Panc1 (cell line): ENCODE measurements at regions not wholly inside any gene's neighbourhood (a gene's known extent, or its start where the extent isn't known, plus 50 kb on each side); places are given as distances from the start of the nearest gene placed in this dataset.

Experiments
- ATAC-seq: fragments of 200-7000 bp; cut with Tn5 transposase; 2 replicates; pipeline ENCODE4 v1.9.1; 2020; ENCODE audit warnings: mild to moderate bottlenecking, moderate library complexity
- BruUV-seq: library from RNA; stranded (reverse); fragments of 400-500 nt; replicated peaks from 2 replicates; lab custom pipeline; 2021; lab: Mats Ljungman, UMichigan
- CTCF ChIA-PET: fragments of 300-600 bp; sonication (Branson Sonifier 250); formaldehyde crosslinking; loops from one replicate; lab custom pipeline; 2022; ENCODE audit warnings: antibody characterized with exemption; lab: Charles Lee
- POLR2A ChIA-PET: fragments of 300-600 bp; sonication (Branson Sonifier 250); formaldehyde crosslinking; loops from one replicate; lab custom pipeline; 2022; ENCODE audit warnings: antibody characterized with exemption; lab: Charles Lee
- DNase-seq: peaks from one replicate; pipeline ENCODE4 v3.0.0-alpha.2; 2010; ENCODE audit warnings: low read depth, low spot score
- H3K27ac ChIP-seq: 2 replicates; pipeline ENCODE4 v1.5.1; 2011; ENCODE audit warnings: mild to moderate bottlenecking, low read length, inconsistent platforms
- H3K27me3 ChIP-seq: fragments of 200-500 bp; sonication (Bioruptor generic); 2 replicates; pipeline ENCODE4 v1.6.0; 2014; ENCODE audit warnings: low read length, inconsistent platforms; ENCODE audit not compliant: control insufficient read depth, insufficient read depth
- H3K36me3 ChIP-seq: fragments of 200-500 bp; sonication (Bioruptor generic); 2 replicates; pipeline ENCODE4 v1.5.1; 2014; ENCODE audit warnings: inconsistent platforms, mild to moderate bottlenecking, low read length, moderate library complexity; ENCODE audit not compliant: control insufficient read depth, insufficient read depth
- H3K4me1 ChIP-seq: 2 replicates; pipeline ENCODE4 v1.5.1; 2011; ENCODE audit warnings: inconsistent platforms, mild to moderate bottlenecking, low read length, moderate library complexity; ENCODE audit not compliant: control insufficient read depth, insufficient read depth
- H3K4me3 ChIP-seq, 2 experiments: 2 replicates each; pipeline ENCODE4 v1.5.1; 2011 to 2012; ENCODE audit warnings: low read depth in 2 of 2, low read length in 2 of 2, mild to moderate bottlenecking in 2 of 2, inconsistent platforms in 1 of 2, moderate library complexity in 1 of 2
- H3K9me3 ChIP-seq: fragments of 200-500 bp; sonication (Bioruptor generic); 2 replicates; pipeline ENCODE4 v1.5.1; 2014; ENCODE audit warnings: low read depth, mild to moderate bottlenecking, inconsistent platforms, low read length, moderate library complexity; ENCODE audit not compliant: control insufficient read depth, insufficient read depth
- CTCF ChIP-seq: fragments of 450-650 bp; IDR thresholded peaks from 2 replicates; pipeline ENCODE4 v1.5.1; 2017; ENCODE audit warnings: mild to moderate bottlenecking
- POLR2AphosphoS5 ChIP-seq: IDR thresholded peaks from 2 replicates; pipeline ENCODE4 v1.6.1; 2012; ENCODE audit warnings: mild to moderate bottlenecking, low read depth, low read length, moderate library complexity
- SIN3A ChIP-seq: IDR thresholded peaks from 2 replicates; pipeline ENCODE4 v1.6.1; 2012; ENCODE audit warnings: low read depth, mild to moderate bottlenecking, low read length, moderate library complexity, borderline replicate concordance; ENCODE audit not compliant: insufficient read depth
- TCF7L2 ChIP-seq: IDR thresholded peaks from 2 replicates; pipeline ENCODE4 v1.6.1; 2011; ENCODE audit warnings: mild to moderate bottlenecking, low read depth, low read length, inconsistent platforms
- in situ Hi-C: cut with HindIII; loops from 2 replicates; pipeline ENCODE4 v1.10.0; 2016; ENCODE audit warnings: low sequenced_read_pairs, low pct_unique_long_range_greater_than_20kb
- intact Hi-C: fragments of 100-400 bp; cut with micrococcal nuclease; formaldehyde crosslinking; loops from one replicate; pipeline ENCODE4 v1.10.0; 2022; ENCODE audit not compliant: unreplicated experiment
- TF ChIP-seq, protein P1 (sequence below), 2 experiments: IDR thresholded peaks; 2 replicates each; pipeline ENCODE4 v1.6.1; 2011 to 2012; ENCODE audit warnings: low read depth in 2 of 2, control low read depth in 1 of 2, low read length in 1 of 2, mild to moderate bottlenecking in 1 of 2, moderate library complexity in 1 of 2; ENCODE audit not compliant: insufficient read depth in 1 of 2

DNA sequence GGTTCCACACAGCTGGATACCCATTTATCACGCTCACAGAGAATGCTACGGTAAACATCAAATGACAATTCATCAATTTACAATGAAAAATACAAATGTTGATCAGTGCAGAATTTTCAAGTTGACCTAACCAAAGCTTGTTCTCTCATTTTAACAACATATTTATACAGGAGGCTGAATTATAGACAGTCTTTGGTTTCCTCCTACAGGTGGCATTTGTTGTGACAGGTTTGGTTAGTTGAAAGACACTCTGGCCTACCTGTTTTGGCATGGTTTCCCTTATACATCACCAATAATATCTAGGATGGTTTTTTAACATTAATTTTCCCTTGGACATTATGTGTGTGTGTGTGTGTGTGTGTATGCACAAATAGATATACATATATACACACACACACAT is 642.5 kb upstream of the MMS22L start:
- Histone ChIP-seq H3K4me3 (no peak overlapping the region), H3K9me3 (no peaks in the 10 kb centered on the region), H3K36me3 (no peaks in the 10 kb centered on the region), H3K27ac (no peak overlapping the region), H3K27me3 (no peaks in the 10 kb centered on the region), H3K4me1 (no peaks in the 10 kb centered on the region)
- DNase-seq (no peak), ATAC-seq (no peak)
- in situ Hi-C loops: no loop called here
- TF ChIP-seq CTCF (peak; percentile 11; the same call in 1 of the 2 replicates), SIN3A (no peak)
- POLR2A ChIA-PET: no interaction called here
- no TSS peak for BruUV-seq
- intact Hi-C loops: loop anchor here (10.0 kb wide), 1 partner anchor 431 kb away; no protein-coding TSS in a partner anchor
- CTCF ChIA-PET: no interaction called here

DNA sequence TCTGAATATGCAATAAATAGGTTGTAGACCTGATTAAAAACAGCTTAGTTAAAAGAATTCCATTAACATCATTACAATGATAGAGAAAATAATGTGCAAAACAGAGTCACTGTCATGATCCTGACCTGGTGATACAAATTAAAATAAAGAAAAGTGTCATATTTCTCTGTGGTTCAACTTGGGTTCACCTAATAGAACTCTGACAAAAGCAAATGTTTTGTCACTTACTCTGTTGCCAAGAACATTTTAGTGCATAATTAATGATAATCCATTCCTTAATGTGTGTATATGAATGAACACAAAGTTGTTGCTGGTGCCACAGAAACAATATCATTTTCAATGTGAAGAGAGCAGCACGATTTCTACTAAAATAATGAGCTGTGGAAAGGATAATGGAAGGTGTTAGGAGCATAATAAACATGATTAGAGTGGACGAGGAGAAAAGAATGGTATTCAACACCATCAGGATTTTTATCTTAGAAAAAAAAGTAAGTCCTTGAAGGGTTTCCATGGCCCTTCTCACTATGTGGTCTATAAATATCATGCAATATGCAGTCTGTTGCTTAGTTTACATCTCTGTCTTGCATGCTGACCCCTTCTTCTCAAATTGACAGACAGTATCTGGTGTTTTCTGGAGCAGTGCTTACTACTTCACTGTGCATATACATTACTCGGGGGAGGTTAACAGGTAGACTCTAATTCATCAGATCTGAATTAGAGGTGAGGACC is 656.6 kb upstream of the MMS22L start:
- ChIA-PET CTCF (no interaction called here), POLR2A (no interaction called here)
- TF ChIP-seq, protein P1, sequence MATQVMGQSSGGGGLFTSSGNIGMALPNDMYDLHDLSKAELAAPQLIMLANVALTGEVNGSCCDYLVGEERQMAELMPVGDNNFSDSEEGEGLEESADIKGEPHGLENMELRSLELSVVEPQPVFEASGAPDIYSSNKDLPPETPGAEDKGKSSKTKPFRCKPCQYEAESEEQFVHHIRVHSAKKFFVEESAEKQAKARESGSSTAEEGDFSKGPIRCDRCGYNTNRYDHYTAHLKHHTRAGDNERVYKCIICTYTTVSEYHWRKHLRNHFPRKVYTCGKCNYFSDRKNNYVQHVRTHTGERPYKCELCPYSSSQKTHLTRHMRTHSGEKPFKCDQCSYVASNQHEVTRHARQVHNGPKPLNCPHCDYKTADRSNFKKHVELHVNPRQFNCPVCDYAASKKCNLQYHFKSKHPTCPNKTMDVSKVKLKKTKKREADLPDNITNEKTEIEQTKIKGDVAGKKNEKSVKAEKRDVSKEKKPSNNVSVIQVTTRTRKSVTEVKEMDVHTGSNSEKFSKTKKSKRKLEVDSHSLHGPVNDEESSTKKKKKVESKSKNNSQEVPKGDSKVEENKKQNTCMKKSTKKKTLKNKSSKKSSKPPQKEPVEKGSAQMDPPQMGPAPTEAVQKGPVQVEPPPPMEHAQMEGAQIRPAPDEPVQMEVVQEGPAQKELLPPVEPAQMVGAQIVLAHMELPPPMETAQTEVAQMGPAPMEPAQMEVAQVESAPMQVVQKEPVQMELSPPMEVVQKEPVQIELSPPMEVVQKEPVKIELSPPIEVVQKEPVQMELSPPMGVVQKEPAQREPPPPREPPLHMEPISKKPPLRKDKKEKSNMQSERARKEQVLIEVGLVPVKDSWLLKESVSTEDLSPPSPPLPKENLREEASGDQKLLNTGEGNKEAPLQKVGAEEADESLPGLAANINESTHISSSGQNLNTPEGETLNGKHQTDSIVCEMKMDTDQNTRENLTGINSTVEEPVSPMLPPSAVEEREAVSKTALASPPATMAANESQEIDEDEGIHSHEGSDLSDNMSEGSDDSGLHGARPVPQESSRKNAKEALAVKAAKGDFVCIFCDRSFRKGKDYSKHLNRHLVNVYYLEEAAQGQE (IDR thresholded peaks at IDR 0.05; ENCODE audit: insufficient read depth in 1 of 2, low read depth in 2 of 2, low read length in 1 of 2): no peak
- TF ChIP-seq CTCF (no peak), POLR2AphosphoS5 (no peak), TCF7L2 (no peak), SIN3A (no peak)
- no peak for ATAC-seq
- Histone ChIP-seq H3K4me1 (no peaks in the 10 kb centered on the region), H3K9me3 (no peaks in the 10 kb centered on the region), H3K27ac (no peak overlapping the region), H3K36me3 (no peaks in the 10 kb centered on the region), H3K27me3 (no peaks in the 10 kb centered on the region), H3K4me3 (no peak overlapping the region)
- no TSS peak for BruUV-seq
- DNase-seq: no peak
- intact Hi-C loops: no loop called here
- in situ Hi-C loops: no loop called here
